ENCODE measurements at regions not wholly inside any gene's neighbourhood (a gene's known extent, or its start where the extent isn't known, plus 50 kb on each side); places are given as distances from the start of the nearest gene placed in this dataset.

- TF ChIP-seq, protein P1, sequence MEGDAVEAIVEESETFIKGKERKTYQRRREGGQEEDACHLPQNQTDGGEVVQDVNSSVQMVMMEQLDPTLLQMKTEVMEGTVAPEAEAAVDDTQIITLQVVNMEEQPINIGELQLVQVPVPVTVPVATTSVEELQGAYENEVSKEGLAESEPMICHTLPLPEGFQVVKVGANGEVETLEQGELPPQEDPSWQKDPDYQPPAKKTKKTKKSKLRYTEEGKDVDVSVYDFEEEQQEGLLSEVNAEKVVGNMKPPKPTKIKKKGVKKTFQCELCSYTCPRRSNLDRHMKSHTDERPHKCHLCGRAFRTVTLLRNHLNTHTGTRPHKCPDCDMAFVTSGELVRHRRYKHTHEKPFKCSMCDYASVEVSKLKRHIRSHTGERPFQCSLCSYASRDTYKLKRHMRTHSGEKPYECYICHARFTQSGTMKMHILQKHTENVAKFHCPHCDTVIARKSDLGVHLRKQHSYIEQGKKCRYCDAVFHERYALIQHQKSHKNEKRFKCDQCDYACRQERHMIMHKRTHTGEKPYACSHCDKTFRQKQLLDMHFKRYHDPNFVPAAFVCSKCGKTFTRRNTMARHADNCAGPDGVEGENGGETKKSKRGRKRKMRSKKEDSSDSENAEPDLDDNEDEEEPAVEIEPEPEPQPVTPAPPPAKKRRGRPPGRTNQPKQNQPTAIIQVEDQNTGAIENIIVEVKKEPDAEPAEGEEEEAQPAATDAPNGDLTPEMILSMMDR (IDR thresholded peaks at IDR 0.05), result no peak
- no peak for TF ChIP-seq POLR2AphosphoS5 (IDR thresholded peaks at IDR 0.05)
- no peak for TF ChIP-seq EP300 (IDR thresholded peaks at IDR 0.05)
- TF ChIP-seq POLR2A (IDR thresholded peaks at IDR 0.05; ENCODE audit: low read depth), result no peak
These were observed 166.6 kb upstream of the AUTS2 start for GRCh38 chr7:69431626-69432025.

All from esophagus muscularis mucosa (tissue), 4 donors.